GM19023 (cell line): ENCODE measurements at regions not wholly inside any gene's neighbourhood (a gene's known extent, or its start where the extent isn't known, plus 50 kb on each side); places are given as distances from the start of the nearest gene placed in this dataset.

Source experiments
- ATAC-seq: cut with Tn5 transposase; IDR thresholded peaks from one replicate; pipeline ENCODE4 v1.9.1; 2021; ENCODE audit warnings: mild to moderate bottlenecking, moderate library complexity; ENCODE audit not compliant: unreplicated experiment

DNA sequence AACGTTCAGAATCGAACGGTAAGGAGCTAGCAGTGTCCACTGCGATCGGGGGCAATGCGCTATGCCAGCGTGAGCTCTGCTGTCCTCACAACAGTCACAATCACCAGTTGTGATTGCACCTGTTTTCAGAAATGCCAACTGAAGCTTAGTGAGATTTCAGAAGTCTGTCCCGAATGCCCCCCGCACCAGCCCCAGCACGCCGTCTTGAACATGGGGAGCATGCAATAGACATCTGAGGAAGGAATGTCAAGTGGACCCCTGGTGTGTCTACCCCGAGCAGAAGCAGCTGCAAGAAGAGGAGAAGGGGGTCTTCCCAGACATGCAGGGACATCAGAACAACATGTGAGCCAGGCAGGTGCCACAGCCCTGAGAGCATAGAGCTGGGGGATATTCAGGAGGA, 125.7 kb upstream of the CHST15 start:
- ATAC-seq = no peak

DNA sequence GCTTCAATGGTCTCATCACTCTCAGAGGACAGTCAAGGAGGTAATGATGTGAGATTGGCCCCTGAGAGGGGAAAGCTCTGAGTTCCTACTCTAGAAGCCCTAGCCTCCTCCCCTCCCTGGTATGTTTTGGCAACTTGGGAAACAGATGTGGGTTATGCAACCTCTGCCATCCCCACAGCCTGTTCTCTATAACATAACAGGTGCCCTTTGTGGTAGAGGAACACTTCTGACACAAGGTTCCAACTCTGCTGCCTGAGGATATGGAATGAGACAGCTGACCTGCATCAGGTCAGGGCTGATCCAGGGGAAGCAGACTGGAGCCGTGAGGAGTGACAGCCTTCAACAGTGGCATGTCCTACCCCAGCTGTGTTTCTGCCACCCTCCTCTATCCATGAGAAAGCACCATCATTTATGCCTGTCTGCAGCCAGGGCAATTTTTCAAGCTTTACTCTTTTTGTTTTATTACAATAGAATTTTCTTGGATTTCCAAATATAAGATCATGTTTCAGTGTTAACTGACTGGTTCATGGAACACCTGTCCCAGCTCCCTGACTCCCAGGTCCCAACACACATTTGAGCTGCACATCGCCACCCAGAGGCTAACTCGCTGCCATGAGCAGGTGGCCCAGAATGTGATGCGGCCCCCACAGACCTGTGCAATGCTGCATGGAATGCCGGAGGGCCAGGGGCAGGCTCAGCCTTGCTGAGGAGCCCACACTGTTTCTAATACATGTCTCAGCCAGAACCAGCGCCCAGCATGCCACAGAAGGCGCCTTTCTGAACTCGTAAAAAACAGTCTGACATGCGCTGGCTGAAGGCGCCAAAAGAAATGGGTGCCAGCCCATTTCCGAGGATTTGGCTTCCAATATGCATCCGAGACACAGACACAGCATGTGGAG, 124.8 kb upstream of the CHST15 start:
- no peak for ATAC-seq

DNA sequence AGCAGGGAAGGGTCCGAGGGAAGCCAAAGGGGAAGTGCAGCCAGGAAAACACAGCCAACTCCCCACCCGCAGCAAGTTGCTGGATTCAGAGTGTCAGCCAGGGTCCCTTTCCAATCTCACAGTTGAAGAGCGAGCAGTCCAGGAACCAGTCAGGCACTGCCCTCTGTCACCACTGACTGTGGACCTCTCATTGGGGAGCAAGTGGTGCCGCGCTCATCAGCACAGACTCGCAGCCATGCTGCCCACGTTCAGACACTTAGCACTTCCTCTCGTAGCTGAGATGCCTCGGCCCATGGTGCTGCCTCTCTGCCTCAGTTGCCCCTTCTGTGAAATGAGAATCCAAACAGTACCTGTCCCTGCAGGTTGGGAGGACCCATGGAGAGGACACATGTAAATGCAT, 123.6 kb upstream of the CHST15 start:
- no peak for ATAC-seq

DNA sequence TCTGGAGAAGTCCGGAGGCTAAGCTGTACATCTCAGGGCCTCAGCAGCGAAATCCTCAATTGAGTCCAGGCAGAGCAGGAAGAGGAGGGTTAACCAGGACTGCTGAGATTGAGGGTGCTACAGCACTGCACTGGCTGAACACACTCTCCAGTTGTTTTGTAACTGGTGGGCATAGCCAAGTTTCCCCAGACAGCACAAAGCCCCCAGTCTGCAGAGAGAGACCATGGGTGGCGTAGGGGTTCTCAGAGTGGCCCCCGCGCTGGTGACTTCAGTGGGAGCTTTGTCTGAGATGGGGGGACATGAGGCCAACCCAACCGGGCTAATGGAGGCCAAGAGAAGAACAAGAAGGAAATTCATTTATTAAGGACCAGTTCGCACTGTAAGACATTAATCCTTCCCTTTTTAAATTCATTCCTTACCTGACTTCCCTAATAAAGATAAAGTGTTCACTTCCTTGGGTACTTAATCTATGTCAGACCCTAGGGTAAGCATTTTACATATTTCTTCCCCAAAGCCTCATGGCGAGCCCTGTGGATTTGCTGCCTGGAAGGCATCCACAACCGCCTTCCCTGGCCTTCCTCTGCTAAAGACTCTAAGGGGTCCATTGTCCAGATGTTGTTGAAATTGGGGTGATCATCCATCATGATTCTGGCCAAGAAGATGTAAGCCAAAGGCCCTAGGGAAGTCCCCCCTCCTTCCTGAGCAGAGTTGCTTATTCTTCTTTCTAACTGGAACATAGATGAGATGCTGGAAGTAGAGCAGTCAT, 121.4 kb upstream of the CHST15 start:
- no peak for ATAC-seq

DNA sequence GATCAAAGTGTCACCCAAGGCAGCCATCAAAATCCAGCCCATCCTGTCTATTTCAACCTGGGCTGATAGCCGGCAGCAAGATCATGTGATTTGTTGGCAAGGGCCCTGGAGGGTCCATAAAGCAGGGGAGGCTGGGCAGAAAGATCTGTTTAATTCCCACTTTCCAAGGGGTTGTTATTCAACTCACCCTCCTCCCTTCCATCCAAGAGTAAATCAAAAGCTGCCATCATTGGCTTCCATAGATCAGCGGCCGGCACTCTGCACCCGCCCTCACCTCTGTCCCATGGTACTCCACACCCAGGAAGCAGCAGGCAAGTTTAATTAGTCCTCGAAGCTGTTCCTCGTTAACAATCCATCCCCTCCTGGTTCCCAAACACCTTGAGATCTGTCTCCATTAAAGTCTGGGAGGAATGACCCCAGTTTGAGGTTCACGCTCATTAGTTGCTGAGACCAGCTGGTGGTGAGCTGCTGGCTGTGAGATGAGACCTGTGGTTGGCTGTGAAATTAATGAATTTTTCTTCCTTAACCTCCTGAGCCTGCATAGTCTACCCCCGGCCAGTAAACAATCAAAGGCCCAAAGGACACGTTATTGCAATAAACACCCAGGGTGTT, 120.6 kb upstream of the CHST15 start:
- ATAC-seq = no peak

DNA sequence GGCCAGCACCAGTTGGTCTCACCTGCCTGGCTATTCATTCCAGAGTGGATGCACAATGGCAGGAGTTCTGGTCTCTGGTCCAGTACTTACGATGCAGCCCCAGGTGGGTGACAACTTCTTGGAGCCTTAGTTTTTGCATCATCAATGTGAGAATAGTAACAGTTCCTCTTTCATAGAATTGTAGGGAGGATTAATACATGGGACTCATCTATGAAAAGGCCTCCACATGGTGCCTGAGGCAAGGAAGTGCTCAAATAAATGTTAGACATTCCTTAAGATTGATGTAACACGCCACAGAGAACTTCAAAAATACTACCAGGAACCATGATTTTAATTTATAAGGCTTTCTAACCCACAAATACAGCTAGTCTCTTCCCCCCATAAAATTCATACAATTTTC, 120.1 kb upstream of the CHST15 start:
- ATAC-seq = no peak

DNA sequence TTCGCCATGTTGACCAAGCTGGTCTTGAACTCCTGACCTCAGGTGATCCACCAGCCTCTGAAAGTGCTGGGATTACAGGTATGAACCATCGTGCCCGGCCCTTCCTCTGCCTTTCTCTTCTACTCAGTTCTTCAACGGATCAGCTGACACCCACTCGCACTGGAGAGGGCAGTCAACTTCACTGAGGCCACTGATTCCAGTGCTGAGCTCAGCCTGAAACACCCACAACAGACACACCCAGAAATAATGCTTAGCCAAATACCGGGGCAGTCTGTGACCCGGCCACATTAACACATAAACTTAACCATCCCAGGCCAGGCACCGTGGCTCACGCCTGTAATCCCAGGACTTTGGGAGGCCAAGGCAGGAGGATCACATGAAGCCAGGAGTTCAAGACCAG, 119.3 kb upstream of the CHST15 start:
- no peak for ATAC-seq

DNA sequence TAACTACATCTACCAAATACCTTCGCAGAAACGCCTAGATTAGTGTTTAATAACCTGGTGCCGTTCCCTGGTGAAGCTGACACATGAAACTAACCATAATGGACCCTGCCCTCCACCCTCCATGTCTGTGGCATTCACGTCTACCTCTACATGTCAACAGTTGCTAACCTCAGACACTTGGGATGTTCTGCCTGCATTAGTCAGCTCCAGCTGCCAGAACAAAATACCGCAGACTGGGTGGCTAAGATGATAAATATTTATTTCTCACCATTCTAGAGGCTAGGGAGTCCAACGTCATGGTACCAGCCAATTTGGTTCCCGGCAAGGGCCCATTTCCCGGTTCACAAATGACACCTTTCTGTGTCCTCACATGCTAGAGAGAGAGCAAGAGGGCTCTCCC, 118.5 kb upstream of the CHST15 start:
- no peak for ATAC-seq

DNA sequence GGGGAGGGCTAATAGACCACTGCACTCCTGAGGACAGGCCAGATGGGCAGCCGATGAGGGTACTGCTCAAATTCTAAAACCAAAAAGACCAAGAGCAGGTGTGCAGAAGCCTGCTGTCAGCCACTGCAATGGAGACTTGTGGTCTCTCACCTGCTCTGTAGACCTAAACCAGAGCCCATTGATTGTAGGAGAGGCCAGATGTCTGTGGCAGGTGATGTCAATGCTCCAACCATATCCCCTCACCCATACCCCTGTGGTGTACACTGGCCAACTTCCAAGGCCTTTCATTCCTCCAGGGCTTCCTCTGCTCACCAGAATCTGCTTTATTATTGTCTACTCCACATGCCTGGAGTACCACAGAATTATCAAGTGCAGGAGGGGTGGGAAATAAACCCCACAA, 116.9 kb upstream of the CHST15 start:
- no peak for ATAC-seq

DNA sequence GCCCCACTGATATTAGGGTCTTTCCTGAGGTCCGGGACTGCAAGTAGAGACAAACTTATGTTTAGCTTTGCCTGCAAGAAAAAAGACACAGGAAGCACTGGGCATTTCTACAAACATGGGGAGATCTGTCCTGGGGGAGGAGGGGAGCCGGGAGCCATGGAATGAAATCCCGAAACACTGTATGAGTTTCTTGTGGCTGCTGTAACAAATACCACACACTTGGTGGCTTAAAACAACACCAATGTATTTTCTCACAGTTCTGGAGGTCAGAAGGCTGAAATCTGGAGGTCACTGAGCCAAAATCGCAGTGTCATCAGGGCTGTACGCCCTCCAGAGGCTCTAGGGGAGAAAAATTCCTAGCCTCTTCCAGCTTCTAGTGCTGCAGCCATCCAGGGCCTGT, 114.0 kb upstream of the CHST15 start:
- ATAC-seq = no peak

DNA sequence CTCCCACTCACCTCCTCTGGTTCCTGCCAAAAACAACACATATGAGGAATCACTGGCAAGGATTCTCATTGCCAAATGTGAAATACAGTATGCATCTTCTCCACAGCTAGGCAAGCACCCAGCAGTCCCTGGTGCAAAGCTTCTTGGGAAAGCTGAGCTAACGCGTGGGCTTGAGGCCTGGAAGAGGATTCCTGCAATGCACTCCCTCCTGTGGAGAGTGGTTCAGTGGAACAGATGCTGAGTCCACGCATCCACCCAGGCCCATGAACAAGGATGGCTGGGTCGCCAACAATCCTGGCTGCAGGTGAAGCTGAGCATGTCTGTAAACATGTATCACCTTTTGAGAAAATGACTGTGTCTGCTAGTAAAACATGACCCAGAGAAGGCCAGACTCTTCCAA, 113.2 kb upstream of the CHST15 start:
- no peak for ATAC-seq

DNA sequence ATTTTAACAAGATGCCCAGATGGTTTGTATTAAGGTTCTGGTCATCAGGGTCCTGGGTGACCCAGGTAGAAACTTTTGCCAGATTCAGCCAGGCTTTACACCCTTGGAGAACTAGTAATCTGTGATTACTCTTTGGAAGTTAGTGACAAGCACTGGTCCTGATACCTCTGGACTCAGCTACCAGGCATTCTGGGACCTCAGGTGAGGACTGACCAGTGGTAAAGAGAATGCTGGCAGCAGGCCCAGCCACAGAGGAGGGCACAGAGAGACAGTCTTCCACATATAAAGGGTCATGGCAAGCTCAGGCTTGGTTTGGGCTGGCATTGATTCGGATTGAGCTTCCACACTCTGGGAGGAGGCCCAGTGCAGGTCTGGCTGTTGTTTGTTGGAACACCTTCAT, 112.0 kb upstream of the CHST15 start:
- ATAC-seq = no peak

DNA sequence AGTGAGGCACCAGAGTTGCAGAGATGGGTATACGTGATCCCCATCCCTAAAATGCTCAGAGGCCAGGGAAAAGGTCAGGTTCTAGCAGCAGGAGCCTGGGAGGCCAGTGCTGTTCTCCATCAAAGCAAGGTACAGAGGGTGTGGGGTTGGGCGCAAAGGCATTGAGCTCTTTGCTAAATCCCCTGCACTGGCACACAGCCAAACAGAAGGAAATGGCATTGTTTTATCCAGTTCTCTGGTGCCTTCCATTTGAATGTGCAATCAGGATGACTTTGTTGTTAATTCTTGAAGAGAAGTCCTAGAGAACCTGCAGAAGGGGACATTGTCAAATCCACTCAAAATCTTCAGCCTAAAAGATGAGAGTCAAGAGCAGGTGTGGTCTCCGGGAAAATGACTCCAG, 111.3 kb upstream of the CHST15 start:
- no peak for ATAC-seq

DNA sequence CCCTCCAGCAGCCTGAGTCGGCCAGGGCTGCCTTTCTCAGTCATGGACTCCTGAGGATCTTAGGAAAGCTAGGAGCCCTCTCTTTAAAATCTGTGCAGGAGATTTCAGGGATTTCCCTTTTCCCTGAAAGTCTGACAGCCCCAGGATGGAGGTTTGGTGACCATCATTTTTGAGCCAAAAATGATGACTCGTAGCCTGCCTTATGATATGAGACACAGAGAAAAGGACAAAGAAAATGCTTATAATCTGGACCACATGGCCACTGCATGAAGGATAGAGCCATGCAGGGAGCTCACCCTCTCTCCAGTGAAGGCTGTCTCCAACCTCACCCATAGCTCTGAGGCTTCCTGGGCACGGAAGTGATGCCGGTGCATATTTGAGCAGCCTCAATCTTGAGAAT, 106.6 kb upstream of the CHST15 start:
- no peak for ATAC-seq

DNA sequence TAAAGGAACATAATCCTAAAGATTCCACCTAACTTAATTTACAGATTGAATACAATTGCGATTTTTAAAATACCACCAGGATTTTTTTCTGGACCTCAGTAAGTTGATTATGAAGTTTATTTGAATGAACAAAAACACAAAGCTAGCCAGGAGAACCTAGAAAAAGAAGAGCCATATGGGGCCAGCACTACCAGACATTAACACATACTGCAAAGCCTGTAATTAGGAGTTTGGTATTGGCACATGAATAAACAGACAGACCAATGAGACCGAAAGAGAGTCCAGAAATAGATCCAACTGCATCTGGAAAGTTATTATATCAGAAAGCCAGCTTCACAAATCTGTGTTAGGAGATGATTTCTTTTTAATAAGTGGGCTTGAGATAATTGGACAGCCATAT, 105.5 kb upstream of the CHST15 start:
- ATAC-seq = no peak

DNA sequence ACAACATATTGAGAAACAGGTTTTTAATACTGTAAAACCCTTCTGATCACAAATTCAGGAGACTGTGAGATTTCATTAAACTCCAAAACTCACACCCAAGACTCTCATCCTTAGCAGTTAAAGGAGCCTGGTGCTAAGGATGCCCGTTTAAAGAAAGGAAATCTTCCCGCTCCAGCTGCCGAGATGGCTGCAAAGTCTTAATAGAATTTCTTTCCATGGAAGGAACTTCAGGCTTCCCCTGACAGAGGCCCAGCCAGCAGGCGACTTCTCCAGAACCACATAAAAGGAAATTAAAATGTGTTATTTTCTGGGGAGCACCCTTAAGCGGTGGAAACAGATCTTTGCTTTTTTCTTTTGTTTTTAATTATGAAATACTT, 104.7 kb upstream of the CHST15 start:
- ATAC-seq = no peak

DNA sequence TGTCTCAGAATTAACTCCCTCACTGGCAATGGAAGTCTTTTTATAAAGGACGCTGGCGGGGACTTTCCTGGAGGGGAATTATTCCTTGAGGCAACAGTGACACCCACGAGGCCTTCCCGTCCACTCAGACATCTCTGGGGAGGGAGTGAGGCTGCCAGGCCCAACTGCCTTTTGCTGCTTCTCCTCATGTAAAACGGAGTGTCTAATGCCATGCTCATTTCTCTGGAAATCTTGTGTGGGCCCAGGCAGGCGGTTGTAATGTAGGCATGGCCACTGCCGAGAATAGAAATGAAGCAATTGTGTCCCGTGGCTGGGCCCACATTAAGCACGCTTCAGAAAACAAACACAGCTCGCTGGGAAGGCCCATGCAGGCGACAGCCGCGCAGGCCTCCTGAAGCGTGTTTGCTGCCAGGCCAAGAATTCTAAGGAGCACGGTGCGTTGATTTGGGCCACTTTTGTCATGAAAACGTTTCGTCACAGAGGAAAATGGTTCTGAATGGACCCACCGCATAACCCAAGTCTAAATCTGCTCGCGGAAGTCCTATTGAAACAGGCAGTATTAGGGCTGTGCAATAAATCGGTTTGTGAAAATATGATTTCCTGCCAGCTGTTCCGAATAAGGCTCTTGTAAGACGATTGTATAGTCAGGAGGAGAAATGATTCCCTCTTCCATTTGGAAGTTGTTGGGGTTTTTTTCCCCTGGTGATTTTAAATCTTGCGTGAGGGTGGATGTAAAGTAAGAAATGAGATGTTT, 104.2 kb upstream of the CHST15 start:
- ATAC-seq = no peak

DNA sequence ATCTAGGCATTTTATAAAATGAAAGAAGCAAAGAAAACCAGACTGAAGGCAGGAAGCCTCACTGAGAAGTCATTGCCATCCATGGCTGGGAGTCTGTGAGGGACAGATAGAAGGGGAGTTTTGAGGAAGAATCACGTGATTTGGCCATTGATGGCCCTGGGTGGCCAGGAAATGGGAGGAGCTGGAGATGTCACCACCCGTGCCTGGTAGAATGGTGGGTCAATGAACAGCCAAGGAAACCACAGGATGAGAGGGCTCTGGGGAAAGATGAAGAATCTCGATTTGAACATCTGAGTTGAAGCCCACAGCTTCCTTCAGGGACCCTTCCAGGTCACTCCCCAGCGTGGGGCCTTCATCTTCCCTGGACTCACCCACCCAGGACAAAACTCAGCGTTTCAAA, 103.3 kb upstream of the CHST15 start:
- ATAC-seq = no peak

DNA sequence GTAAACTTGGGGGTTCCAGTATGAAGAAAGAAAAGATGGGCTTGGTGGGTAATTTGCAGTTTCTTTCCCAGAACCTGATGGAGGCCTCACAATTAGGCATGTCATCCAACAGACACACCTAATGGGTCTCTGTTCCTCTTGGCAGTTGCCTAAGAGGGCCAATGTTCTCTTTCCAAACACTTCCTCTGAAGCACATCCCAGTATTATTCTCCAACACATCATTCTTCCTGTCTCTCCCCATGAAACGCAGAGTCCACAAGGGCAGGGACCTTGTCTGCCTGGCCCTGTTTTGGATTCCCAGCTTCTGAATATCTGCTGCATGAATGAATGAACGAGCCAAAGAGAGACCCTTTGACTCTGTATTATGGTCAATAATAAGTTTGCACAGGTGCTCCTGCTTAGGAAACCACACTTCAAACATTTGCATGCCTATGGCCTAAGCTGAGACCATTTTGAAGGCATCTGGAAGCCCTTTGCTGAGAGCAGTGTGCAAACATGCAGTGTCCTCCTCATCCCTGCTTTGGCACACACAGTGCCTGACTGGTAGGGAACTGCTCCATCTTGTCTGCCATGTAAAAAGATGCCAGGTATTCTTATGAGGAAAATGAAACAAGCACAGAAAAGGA, 100.9 kb upstream of the CHST15 start:
- no peak for ATAC-seq

DNA sequence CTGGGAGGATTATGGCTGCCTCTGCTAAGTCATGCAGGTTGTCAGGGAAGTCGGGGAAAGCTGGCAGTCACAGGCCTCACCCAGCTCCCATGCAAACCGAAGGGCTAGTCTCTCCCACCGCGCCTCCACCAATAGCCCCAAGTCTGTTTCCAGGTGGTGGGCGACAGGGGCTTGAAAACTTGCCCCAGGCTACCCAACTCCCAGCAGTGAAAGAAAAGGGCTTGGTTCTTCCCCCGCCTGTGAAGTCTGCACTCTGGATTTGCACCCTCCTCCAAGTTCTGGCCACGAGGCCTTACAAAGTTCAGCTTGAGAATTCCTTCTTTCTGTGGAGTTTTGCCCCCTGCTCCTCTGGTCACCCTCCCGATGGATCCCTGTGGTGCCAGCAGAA, 99.9 kb upstream of the CHST15 start:
- no peak for ATAC-seq
